Ishikawa (cell line): ENCODE measurements at regions not wholly inside any gene's neighbourhood (a gene's known extent, or its start where the extent isn't known, plus 50 kb on each side); places are given as distances from the start of the nearest gene placed in this dataset.

ENCODE experiments used
- EGR1 ChIP-seq: IDR thresholded peaks from 2 replicates; pipeline ENCODE4 v1.6.1; 2012
- EP300 ChIP-seq: IDR thresholded peaks from 2 replicates; pipeline ENCODE4 v1.6.1; 2012; ENCODE audit warnings: borderline replicate concordance
- FOXM1 ChIP-seq: IDR thresholded peaks from 2 replicates; pipeline ENCODE4 v1.6.1; 2012; ENCODE audit warnings: low read depth, borderline replicate concordance
- MAX ChIP-seq: IDR thresholded peaks from 2 replicates; pipeline ENCODE4 v1.6.1; 2012
- NFIC ChIP-seq: IDR thresholded peaks from 2 replicates; pipeline ENCODE4 v1.6.1; 2012
- RAD21 ChIP-seq: IDR thresholded peaks from 2 replicates; pipeline ENCODE4 v1.6.1; 2012; ENCODE audit warnings: low read depth
- TAF1 ChIP-seq: IDR thresholded peaks from 2 replicates; pipeline ENCODE4 v1.6.1; 2012; ENCODE audit warnings: low read depth, mild to moderate bottlenecking
- TCF12 ChIP-seq: IDR thresholded peaks from 2 replicates; pipeline ENCODE4 v1.6.1; 2012; ENCODE audit warnings: low read depth
- TEAD4 ChIP-seq: IDR thresholded peaks from 2 replicates; pipeline ENCODE4 v1.6.1; 2012
- USF1 ChIP-seq: IDR thresholded peaks from 2 replicates; pipeline ENCODE4 v1.6.1; 2012
- YY1 ChIP-seq: IDR thresholded peaks from 2 replicates; pipeline ENCODE4 v1.6.1; 2012; ENCODE audit warnings: low read depth

GRCh38 chr21:32824950-32825349 is 53.4 kb upstream of the PAXBP1 start:
- no peak for TF ChIP-seq USF1
- no peak for TF ChIP-seq MAX
- no peak for TF ChIP-seq RAD21
- TF ChIP-seq TEAD4, result no peak
- no peak for TF ChIP-seq TAF1
- TF ChIP-seq YY1, result no peak
- TF ChIP-seq NFIC, result no peak
- TF ChIP-seq EGR1, result no peak
- TF ChIP-seq FOXM1, result no peak
- no peak for TF ChIP-seq EP300
- no peak for TF ChIP-seq TCF12
